PFSK-1 (cell line): ENCODE measurements at regions not wholly inside any gene's neighbourhood (a gene's known extent, or its start where the extent isn't known, plus 50 kb on each side); places are given as distances from the start of the nearest gene placed in this dataset.

Experiments
- POLR2AphosphoS5 ChIP-seq: IDR thresholded peaks from 2 replicates; pipeline ENCODE4 v1.6.1; 2012; ENCODE audit warnings: low read depth, mild to moderate bottlenecking, control low read depth, low read length, moderate library complexity
- REST ChIP-seq, 2 experiments: IDR thresholded peaks; 2 replicates each; pipeline versions ENCODE4 v1.6.1 to v1.8.0; 2011 to 2012; ENCODE audit warnings: low read depth in 2 of 2, low read length in 2 of 2, control low read depth in 1 of 2, inconsistent platforms in 1 of 2, mild to moderate bottlenecking in 1 of 2, moderate library complexity in 1 of 2; ENCODE audit not compliant: insufficient read depth in 1 of 2

GRCh38 chr1:219666242-219666641, 53.3 kb upstream of the ZC3H11B start:
- TF ChIP-seq POLR2AphosphoS5 = no peak
- TF ChIP-seq REST (IDR thresholded peaks at IDR 0.05; ENCODE audit: insufficient read depth in 1 of 2, low read depth in 2 of 2, low read length in 2 of 2) = no peak
